A549 (cell line): ENCODE measurements at regions not wholly inside any gene's neighbourhood (a gene's known extent, or its start where the extent isn't known, plus 50 kb on each side); places are given as distances from the start of the nearest gene placed in this dataset.

ENCODE experiments used
- EHMT2 ChIP-seq: fragments of 200-600 bp; sonication (generic); IDR thresholded peaks from 2 replicates; pipeline ENCODE4 v1.6.1; 2016; ENCODE audit warnings: antibody characterized with exemption, low read depth, mild to moderate bottlenecking, moderate library complexity
- GATA3 ChIP-seq: IDR thresholded peaks from 2 replicates; pipeline ENCODE4 v1.6.1; 2012; ENCODE audit warnings: borderline replicate concordance
- JUNB ChIP-seq: fragments of >200 bp; sonication (Bioruptor Twin); formaldehyde crosslinking; IDR thresholded peaks from 2 replicates; pipeline ENCODE4 v1.6.1; 2016
- KDM5A ChIP-seq: fragments of 200-600 bp; sonication (generic); IDR thresholded peaks from 2 replicates; pipeline ENCODE4 v1.6.1; 2016; ENCODE audit warnings: antibody characterized with exemption, mild to moderate bottlenecking
- MAZ ChIP-seq: fragments of 150-350 bp; IDR thresholded peaks from 2 replicates; pipeline ENCODE4 v1.6.1; 2014; ENCODE audit warnings: antibody characterized with exemption, low read depth, low read length, borderline replicate concordance
- POLR2A ChIP-seq: IDR thresholded peaks from 2 replicates; pipeline ENCODE4 v1.6.1; 2012; ENCODE audit warnings: mild to moderate bottlenecking, low read length
- RAD21 ChIP-seq, 2 experiments: fragments of >200 bp in 1 of 2; sonication (Bioruptor Twin) in 1 of 2; formaldehyde crosslinking in 1 of 2; IDR thresholded peaks in 1 of 2; conservative IDR thresholded peaks in 1 of 2; 2 replicates in 1 of 2; 3 replicates in 1 of 2; pipeline ENCODE4 v1.6.1; 2012 to 2018; ENCODE audit warnings: inconsistent platforms in 1 of 2
- RFX5 ChIP-seq: fragments of 450-650 bp; IDR thresholded peaks from 2 replicates; pipeline ENCODE4 v1.7.1; 2014; ENCODE audit warnings: antibody characterized with exemption, mild to moderate bottlenecking, moderate library complexity
- SREBF2 ChIP-seq: fragments of 450-650 bp; IDR thresholded peaks from 2 replicates; pipeline ENCODE4 v1.6.1; 2014; ENCODE audit warnings: mild to moderate bottlenecking, moderate library complexity
- TF ChIP-seq, protein P1 (sequence below): fragments of >200 bp; sonication (Bioruptor Twin); formaldehyde crosslinking; IDR thresholded peaks from 2 replicates; pipeline ENCODE4 v1.6.1; 2016
- TF ChIP-seq, protein P2 (sequence below): fragments of >200 bp; sonication (Bioruptor Twin); formaldehyde crosslinking; IDR thresholded peaks from 3 replicates; pipeline ENCODE4 v1.5.1; 2016

DNA sequence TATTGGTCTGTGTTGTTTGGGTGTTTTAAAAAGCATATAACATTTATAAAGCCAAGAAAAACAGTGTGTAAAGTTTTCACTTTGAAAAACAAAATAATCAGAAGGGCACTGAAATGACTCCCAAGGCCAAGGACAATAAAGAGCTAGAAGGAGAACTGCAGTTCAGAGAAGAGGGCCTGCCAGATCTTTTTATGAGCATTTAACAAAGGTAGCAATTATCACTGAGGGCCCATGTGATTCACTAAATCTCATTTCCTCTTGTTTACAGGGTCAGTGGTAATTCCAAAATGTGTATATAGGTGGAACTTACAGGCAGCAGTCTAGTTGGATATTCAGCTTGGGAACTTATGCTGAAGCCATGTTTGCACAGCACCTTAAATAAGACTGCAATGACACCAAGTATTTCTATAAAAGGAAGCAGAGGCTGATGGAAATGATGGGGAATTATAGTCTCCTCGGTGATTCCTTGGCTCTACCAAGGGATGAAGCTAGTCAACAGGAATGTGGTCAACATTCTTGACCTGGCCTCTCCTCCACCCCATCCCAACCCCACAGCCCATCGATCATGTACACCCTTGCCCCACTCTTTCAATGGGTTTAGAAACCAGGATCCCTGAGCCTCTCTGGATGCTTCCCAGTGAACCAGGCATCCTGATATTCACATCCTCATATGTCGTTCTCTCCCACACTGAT lies 54.4 kb upstream of the THUMPD3 start:
- TF ChIP-seq, protein P1, sequence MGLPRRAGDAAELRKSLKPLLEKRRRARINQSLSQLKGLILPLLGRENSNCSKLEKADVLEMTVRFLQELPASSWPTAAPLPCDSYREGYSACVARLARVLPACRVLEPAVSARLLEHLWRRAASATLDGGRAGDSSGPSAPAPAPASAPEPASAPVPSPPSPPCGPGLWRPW, result no peak
- TF ChIP-seq MAZ (no peak), RFX5 (no peak), JUNB (no peak), RAD21 (conservative IDR thresholded peaks at IDR 0.05 in 1 of 2, IDR thresholded peaks at IDR 0.05 in 1 of 2) (no peak), KDM5A (no peak), SREBF2 (no peak), GATA3 (no peak), POLR2A (no peak), EHMT2 (no peak)
- TF ChIP-seq, protein P2, sequence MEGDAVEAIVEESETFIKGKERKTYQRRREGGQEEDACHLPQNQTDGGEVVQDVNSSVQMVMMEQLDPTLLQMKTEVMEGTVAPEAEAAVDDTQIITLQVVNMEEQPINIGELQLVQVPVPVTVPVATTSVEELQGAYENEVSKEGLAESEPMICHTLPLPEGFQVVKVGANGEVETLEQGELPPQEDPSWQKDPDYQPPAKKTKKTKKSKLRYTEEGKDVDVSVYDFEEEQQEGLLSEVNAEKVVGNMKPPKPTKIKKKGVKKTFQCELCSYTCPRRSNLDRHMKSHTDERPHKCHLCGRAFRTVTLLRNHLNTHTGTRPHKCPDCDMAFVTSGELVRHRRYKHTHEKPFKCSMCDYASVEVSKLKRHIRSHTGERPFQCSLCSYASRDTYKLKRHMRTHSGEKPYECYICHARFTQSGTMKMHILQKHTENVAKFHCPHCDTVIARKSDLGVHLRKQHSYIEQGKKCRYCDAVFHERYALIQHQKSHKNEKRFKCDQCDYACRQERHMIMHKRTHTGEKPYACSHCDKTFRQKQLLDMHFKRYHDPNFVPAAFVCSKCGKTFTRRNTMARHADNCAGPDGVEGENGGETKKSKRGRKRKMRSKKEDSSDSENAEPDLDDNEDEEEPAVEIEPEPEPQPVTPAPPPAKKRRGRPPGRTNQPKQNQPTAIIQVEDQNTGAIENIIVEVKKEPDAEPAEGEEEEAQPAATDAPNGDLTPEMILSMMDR, result no peak
